ENCODE measurements at regions not wholly inside any gene's neighbourhood (a gene's known extent, or its start where the extent isn't known, plus 50 kb on each side); places are given as distances from the start of the nearest gene placed in this dataset.

GRCh38 chr9:16272776-16273175 lies 597.7 kb downstream of the BNC2 start:
- no peak for TF ChIP-seq CTCF (IDR thresholded peaks at IDR 0.05)
- TF ChIP-seq ZFX (IDR thresholded peaks at IDR 0.05; ENCODE audit: borderline replicate concordance): no peak

All from 22Rv1 (cell line).